Muscle of leg (tissue), 3 donors: ENCODE measurements at regions not wholly inside any gene's neighbourhood (a gene's known extent, or its start where the extent isn't known, plus 50 kb on each side); places are given as distances from the start of the nearest gene placed in this dataset.
A peak's percentile ranks its signal among the peaks of the same experiment; 100 is the strongest.

Experiments used
- DNase-seq: peaks from one replicate; pipeline ENCODE4 v3.0.0; 2013
- H3K27ac ChIP-seq: one replicate; pipeline ENCODE4 v1.5.1; 2013; ENCODE audit warnings: mild to moderate bottlenecking, low read length, control low read depth
- H3K27me3 ChIP-seq: one replicate; pipeline ENCODE4 v1.6.1; 2013; ENCODE audit warnings: low read length; ENCODE audit not compliant: control insufficient read depth, insufficient read depth
- H3K36me3 ChIP-seq: one replicate; pipeline ENCODE4 v1.6.1; 2013; ENCODE audit warnings: low read length; ENCODE audit not compliant: control insufficient read depth, insufficient read depth
- H3K4me1 ChIP-seq: one replicate; pipeline ENCODE4 v1.6.1; 2013; ENCODE audit warnings: low read length; ENCODE audit not compliant: control insufficient read depth, insufficient read depth
- H3K4me3 ChIP-seq: one replicate; pipeline ENCODE4 v1.5.1; 2013; ENCODE audit warnings: low read length, control low read depth
- H3K9me3 ChIP-seq: replicated peaks from 2 replicates; pipeline ENCODE4 v1.6.1; 2013; ENCODE audit warnings: low read depth, low read length; ENCODE audit not compliant: control insufficient read depth
- WGBS: methylation state at CpG from one replicate; pipeline ENCODE4 v1.1.5; 2013; ENCODE audit warnings: missing lambda C conversion rate; ENCODE audit not compliant: insufficient coverage; 5-methylcytosine and 5-hydroxymethylcytosine counted together

- no peaks in the 10 kb centered on the region for H3K36me3 ChIP-seq
- no peak overlapping the region for H3K27ac ChIP-seq
- H3K9me3 ChIP-seq: no peaks in the 10 kb centered on the region
- peaks cover under 1% of the 10 kb centered on the region for H3K4me1 ChIP-seq
- no peaks in the 10 kb centered on the region for H3K27me3 ChIP-seq
- WGBS: 0% methylated on average over 1 of the region's 4 CpGs
- H3K4me3 ChIP-seq: no peak overlapping the region
- DNase-seq: no peak
Observed at GRCh38 chr2:205914213-205915129, 171.5 kb downstream of the INO80D start.

GRCh38 chr2:205913668-205914067, 172.3 kb downstream of the INO80D start:
- Histone ChIP-seq H3K9me3 (no peaks in the 10 kb centered on the region), H3K27me3 (no peaks in the 10 kb centered on the region), H3K27ac (no peak overlapping the region), H3K4me3 (no peak overlapping the region), H3K4me1 (peaks cover 8% of the 10 kb centered on the region), H3K36me3 (no peaks in the 10 kb centered on the region)
- no peak for DNase-seq
- whole genome bisulfite sequencing: 83% methylated on average over 1 of the region's 1 CpG

- no peaks in the 10 kb centered on the region for H3K36me3 ChIP-seq
- H3K27me3 ChIP-seq: no peaks in the 10 kb centered on the region
- peaks cover 12% of the 10 kb centered on the region for H3K4me1 ChIP-seq
- no peak overlapping the region for H3K27ac ChIP-seq
- H3K9me3 ChIP-seq: peaks cover 6% of the 10 kb centered on the region
- no peak for DNase-seq
- no peak overlapping the region for H3K4me3 ChIP-seq
- WGBS: no CpG with 5 or more reads among the region's 2 CpGs
Observed at GRCh38 chr2:205911306-205911705, 174.7 kb downstream of the INO80D start.

- H3K27ac ChIP-seq: peak overlapping the region; percentile 35
- peaks cover 6% of the 10 kb centered on the region for H3K9me3 ChIP-seq
- H3K4me1 ChIP-seq: peaks cover 12% of the 10 kb centered on the region
- no peak for DNase-seq
- H3K27me3 ChIP-seq: no peaks in the 10 kb centered on the region
- no peaks in the 10 kb centered on the region for H3K36me3 ChIP-seq
- no peak overlapping the region for H3K4me3 ChIP-seq
- 46% methylated on average over 3 of the region's 6 CpGs for WGBS
Observed at GRCh38 chr2:205909184-205909572, 176.8 kb downstream of the INO80D start.

GRCh38 chr2:205908212-205909183, 177.5 kb downstream of the INO80D start:
- no peaks in the 10 kb centered on the region for H3K27me3 ChIP-seq
- peak; percentile 33 for DNase-seq

GRCh38 chr2:205906419-205906818, 179.6 kb downstream of the INO80D start:
- WGBS: 91% methylated on average over 4 of the region's 7 CpGs
- Histone ChIP-seq H3K9me3 (peaks cover 6% of the 10 kb centered on the region), H3K4me3 (no peak overlapping the region), H3K36me3 (no peaks in the 10 kb centered on the region), H3K27ac (no peak overlapping the region), H3K4me1 (peaks cover 12% of the 10 kb centered on the region), H3K27me3 (no peaks in the 10 kb centered on the region)
- DNase-seq: no peak

More at GRCh38 chr2:205908212-205909183, 177.5 kb downstream of the INO80D start:
- Histone ChIP-seq H3K4me3 (no peak overlapping the region), H3K4me1 (peaks cover 12% of the 10 kb centered on the region), H3K36me3 (no peaks in the 10 kb centered on the region), H3K27ac (peak overlapping the region; percentile 38), H3K9me3 (peaks cover 6% of the 10 kb centered on the region)
- WGBS: 38% methylated on average over 10 of the region's 16 CpGs

GRCh38 chr2:205905576-205905975, 180.4 kb downstream of the INO80D start:
- no peaks in the 10 kb centered on the region for H3K36me3 ChIP-seq
- no peaks in the 10 kb centered on the region for H3K27me3 ChIP-seq
- H3K4me3 ChIP-seq: no peak overlapping the region
- no peak for DNase-seq
- no peak overlapping the region for H3K27ac ChIP-seq
- peaks cover 12% of the 10 kb centered on the region for H3K4me1 ChIP-seq
- H3K9me3 ChIP-seq: peaks cover 6% of the 10 kb centered on the region
- WGBS: 43% methylated on average over 1 of the region's 1 CpG

GRCh38 chr2:205904873-205905272, 181.1 kb downstream of the INO80D start:
- Histone ChIP-seq H3K27ac (no peak overlapping the region), H3K4me3 (no peak overlapping the region), H3K27me3 (no peaks in the 10 kb centered on the region), H3K9me3 (peaks cover 6% of the 10 kb centered on the region), H3K36me3 (no peaks in the 10 kb centered on the region), H3K4me1 (peaks cover 12% of the 10 kb centered on the region)
- WGBS: no CpG with 5 or more reads among the region's 2 CpGs
- DNase-seq: no peak

GRCh38 chr2:205903549-205904129, 182.3 kb downstream of the INO80D start:
- peaks cover 4% of the 10 kb centered on the region for H3K4me1 ChIP-seq
- no peaks in the 10 kb centered on the region for H3K27me3 ChIP-seq
- no peak for DNase-seq
- no peak overlapping the region for H3K27ac ChIP-seq
- H3K36me3 ChIP-seq: no peaks in the 10 kb centered on the region
- H3K4me3 ChIP-seq: no peak overlapping the region
- peaks cover 9% of the 10 kb centered on the region for H3K9me3 ChIP-seq
- no CpG with 5 or more reads among the region's 10 CpGs for WGBS

GRCh38 chr2:205902900-205903237, 183.1 kb downstream of the INO80D start:
- DNase-seq: peak; percentile 65
- WGBS: no CpG with 5 or more reads among the region's 5 CpGs
- peak overlapping the region; percentile 49 for H3K27ac ChIP-seq
- no peaks in the 10 kb centered on the region for H3K27me3 ChIP-seq
- no peaks in the 10 kb centered on the region for H3K36me3 ChIP-seq
- H3K4me3 ChIP-seq: no peak overlapping the region
- H3K9me3 ChIP-seq: peaks cover 11% of the 10 kb centered on the region
- no peaks in the 10 kb centered on the region for H3K4me1 ChIP-seq
